ENCODE measurements at regions not wholly inside any gene's neighbourhood (a gene's known extent, or its start where the extent isn't known, plus 50 kb on each side); places are given as distances from the start of the nearest gene placed in this dataset.

DNA sequence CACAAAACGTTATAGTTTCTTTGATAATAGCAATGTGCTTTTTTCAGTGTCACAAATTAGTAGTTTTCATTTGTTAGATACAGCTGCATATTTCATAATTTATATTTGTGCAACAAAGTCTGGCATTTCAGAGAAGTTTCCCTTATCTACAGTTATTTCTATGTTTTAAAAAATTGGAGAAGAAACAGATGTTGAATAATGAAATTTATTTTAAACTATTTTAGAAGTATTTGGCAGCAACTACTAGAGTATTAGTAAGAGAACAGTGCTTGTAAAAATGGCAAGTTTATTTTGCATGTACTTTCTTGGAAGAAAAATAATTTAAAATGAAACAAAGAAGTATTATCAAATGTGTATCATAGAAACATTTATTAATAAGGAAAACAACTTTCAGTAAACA, 68.6 kb upstream of the COL5A2 start:
- H2AFZ ChIP-seq (replicated peaks; ENCODE audit: low read length, poor library complexity), result no peak overlapping the region

More for the DNA sequence above, 68.6 kb upstream of the COL5A2 start:
- H2BK15ac ChIP-seq (ENCODE audit: low read depth, low read length), result no peak overlapping the region
- H3K27me3 ChIP-seq (ENCODE audit: control insufficient read depth, insufficient read depth, low read length), result no peaks in the 10 kb centered on the region
- no peak overlapping the region for H3K23ac ChIP-seq (ENCODE audit: low read depth, low read length)
- H3K4me3 ChIP-seq (ENCODE audit: insufficient read depth, low read depth, low read length), result no peak overlapping the region
- WGBS, 2 experiments (ENCODE audit: extremely low coverage in 2 of 2, insufficient read length in 1 of 2), result no CpG with 5 or more reads among the region's 1 CpG
- no peak overlapping the region for H3K18ac ChIP-seq (ENCODE audit: low read depth, low read length)
- no peak overlapping the region for H4K8ac ChIP-seq (ENCODE audit: low read depth in 2 of 2, low read length in 2 of 2)
- no peak overlapping the region for H2AK5ac ChIP-seq (ENCODE audit: low read depth, low read length)
- no TSS peak for BruUV-seq (replicated peaks)
- H3K79me1 ChIP-seq (ENCODE audit: low read depth in 1 of 2, low read length in 2 of 2), result no peaks in the 10 kb centered on the region
- in situ Hi-C loops (cut with MboI; ENCODE audit: low sequenced_read_pairs), result no loop called here
- dilution Hi-C loops (cut with HindIII; ENCODE audit: low sequenced_read_pairs, unreplicated experiment), result no loop called here
- H3K4me2 ChIP-seq (ENCODE audit: low read depth, low read length), result no peak overlapping the region
- H3K36me3 ChIP-seq (ENCODE audit: control insufficient read depth, insufficient read depth, low read length), result no peaks in the 10 kb centered on the region
- ChIA-PET POLR2A (ENCODE audit: unreplicated experiment) (no interaction called here), CTCF (no interaction called here)
- no peaks in the 10 kb centered on the region for H3K9me1 ChIP-seq (ENCODE audit: insufficient read depth, low read length)
- H2BK5ac ChIP-seq (ENCODE audit: low read depth, low read length, poor library complexity, severe bottlenecking), result no peak overlapping the region
- peaks cover 4% of the 10 kb centered on the region for H3K4me1 ChIP-seq (ENCODE audit: control insufficient read depth, insufficient read depth, low read length)
- no peak overlapping the region for H2BK20ac ChIP-seq (ENCODE audit: low read depth, low read length)
- H3K9ac ChIP-seq (ENCODE audit: low read depth, low read length), result no peak overlapping the region
- no peak overlapping the region for H2AK9ac ChIP-seq (replicated peaks; ENCODE audit: low read depth, low read length, poor library complexity)
- TF ChIP-seq, protein P1, sequence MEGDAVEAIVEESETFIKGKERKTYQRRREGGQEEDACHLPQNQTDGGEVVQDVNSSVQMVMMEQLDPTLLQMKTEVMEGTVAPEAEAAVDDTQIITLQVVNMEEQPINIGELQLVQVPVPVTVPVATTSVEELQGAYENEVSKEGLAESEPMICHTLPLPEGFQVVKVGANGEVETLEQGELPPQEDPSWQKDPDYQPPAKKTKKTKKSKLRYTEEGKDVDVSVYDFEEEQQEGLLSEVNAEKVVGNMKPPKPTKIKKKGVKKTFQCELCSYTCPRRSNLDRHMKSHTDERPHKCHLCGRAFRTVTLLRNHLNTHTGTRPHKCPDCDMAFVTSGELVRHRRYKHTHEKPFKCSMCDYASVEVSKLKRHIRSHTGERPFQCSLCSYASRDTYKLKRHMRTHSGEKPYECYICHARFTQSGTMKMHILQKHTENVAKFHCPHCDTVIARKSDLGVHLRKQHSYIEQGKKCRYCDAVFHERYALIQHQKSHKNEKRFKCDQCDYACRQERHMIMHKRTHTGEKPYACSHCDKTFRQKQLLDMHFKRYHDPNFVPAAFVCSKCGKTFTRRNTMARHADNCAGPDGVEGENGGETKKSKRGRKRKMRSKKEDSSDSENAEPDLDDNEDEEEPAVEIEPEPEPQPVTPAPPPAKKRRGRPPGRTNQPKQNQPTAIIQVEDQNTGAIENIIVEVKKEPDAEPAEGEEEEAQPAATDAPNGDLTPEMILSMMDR (conservative IDR thresholded peaks at IDR 0.05; ENCODE audit: low read depth, low read length), result no peak
- TF ChIP-seq NFE2L2 (IDR thresholded peaks at IDR 0.05; ENCODE audit: low read depth, low read length) (no peak), SMC3 (IDR thresholded peaks at IDR 0.05; ENCODE audit: low read depth, low read length) (no peak), CHD1 (IDR thresholded peaks at IDR 0.05; ENCODE audit: low read depth, low read length) (no peak), RAD21 (IDR thresholded peaks at IDR 0.05; ENCODE audit: low read length) (no peak), BHLHE40 (IDR thresholded peaks at IDR 0.05; ENCODE audit: low read depth, low read length) (no peak), MAFK (IDR thresholded peaks at IDR 0.05; ENCODE audit: low read depth, low read length) (no peak)
- no peak overlapping the region; the same call in 1 of the 2 replicates for H3K27ac ChIP-seq (ENCODE audit: insufficient read depth, low read length)
- ATAC-seq (ENCODE audit: low read depth) (no peak), DNase-seq (peak; percentile 5)
- H3K9me3 ChIP-seq (ENCODE audit: control insufficient read depth, insufficient read depth, low read length), result 0 out of 2 replicates have a peak, but pooled peaks cover 2% of the 10 kb centered on the region
- H3K56ac ChIP-seq (ENCODE audit: extremely low read depth, insufficient read depth, low read length), result no peak overlapping the region
- no peak overlapping the region for H4K91ac ChIP-seq (ENCODE audit: insufficient read depth, low read depth, low read length)
- intact Hi-C loops (cut with micrococcal nuclease), result no loop called here
- no peaks in the 10 kb centered on the region for H4K20me1 ChIP-seq (ENCODE audit: insufficient read depth, low read length)
- no peak overlapping the region for H4K5ac ChIP-seq (ENCODE audit: low read depth, low read length)
- no peak overlapping the region for H3K14ac ChIP-seq (replicated peaks; ENCODE audit: low read depth, low read length)
- H3K4ac ChIP-seq (ENCODE audit: low read depth, low read length), result no peak overlapping the region
- H2BK120ac ChIP-seq (ENCODE audit: low read depth, low read length), result no peak overlapping the region

Data from IMR-90 (cell line).